Nephron progenitor cell (in vitro differentiated cells): ENCODE measurements at regions not wholly inside any gene's neighbourhood (a gene's known extent, or its start where the extent isn't known, plus 50 kb on each side); places are given as distances from the start of the nearest gene placed in this dataset.

Source experiments
- DNase-seq: peaks from one replicate; pipeline ENCODE4 v3.0.0; 2021
- H3K27ac Mint-ChIP-seq: 2 replicates; pipeline ENCODE4 v1.8.0; 2021; ENCODE audit warnings: mild to moderate bottlenecking, moderate library complexity, mixed read lengths
- H3K27me3 Mint-ChIP-seq: 2 replicates; pipeline ENCODE4 v1.8.0; 2021; ENCODE audit warnings: mild to moderate bottlenecking, low read depth, mixed read lengths; ENCODE audit not compliant: poor library complexity
- H3K36me3 Mint-ChIP-seq: 2 replicates; pipeline ENCODE4 v1.8.0; 2021; ENCODE audit warnings: low read depth, mixed read lengths
- H3K4me1 Mint-ChIP-seq: 2 replicates; pipeline ENCODE4 v1.8.0; 2021; ENCODE audit warnings: mixed read lengths
- H3K4me3 Mint-ChIP-seq: 2 replicates; pipeline ENCODE4 v1.8.0; 2021; ENCODE audit warnings: mild to moderate bottlenecking, moderate library complexity, mixed read lengths
- H3K9me3 Mint-ChIP-seq: 2 replicates; pipeline ENCODE4 v1.8.0; 2021; ENCODE audit warnings: mild to moderate bottlenecking, moderate library complexity, mixed read lengths
- CTCF ChIP-seq: fragments of 200-600 bp; sonication (generic); IDR thresholded peaks from 2 replicates; pipeline ENCODE4 v1.5.0; 2021; ENCODE audit warnings: antibody characterized with exemption

- no peaks in the 10 kb centered on the region for H3K4me1 Mint-ChIP-seq
- no peak for DNase-seq
- no peaks in the 10 kb centered on the region for H3K36me3 Mint-ChIP-seq
- H3K27ac Mint-ChIP-seq: no peak overlapping the region
- TF ChIP-seq CTCF: no peak
- peaks cover 3% of the 10 kb centered on the region for H3K27me3 Mint-ChIP-seq
- no peak overlapping the region for H3K4me3 Mint-ChIP-seq
- H3K9me3 Mint-ChIP-seq: no peaks in the 10 kb centered on the region
Measured at GRCh38 chr2:228853151-228853550, 417.9 kb downstream of the PID1 start.

GRCh38 chr2:228848638-228849037, 422.4 kb downstream of the PID1 start:
- Mint-ChIP-seq H3K27me3 (peaks cover 3% of the 10 kb centered on the region), H3K27ac (peak overlapping the region; percentile 64), H3K4me3 (no peak overlapping the region), H3K9me3 (no peaks in the 10 kb centered on the region), H3K4me1 (no peaks in the 10 kb centered on the region), H3K36me3 (no peaks in the 10 kb centered on the region)
- TF ChIP-seq CTCF: no peak
- no peak for DNase-seq

GRCh38 chr2:228847684-228848083, 423.4 kb downstream of the PID1 start:
- Mint-ChIP-seq H3K9me3 (no peaks in the 10 kb centered on the region), H3K4me1 (no peaks in the 10 kb centered on the region), H3K27ac (no peak overlapping the region), H3K27me3 (peaks cover 3% of the 10 kb centered on the region), H3K4me3 (no peak overlapping the region), H3K36me3 (no peaks in the 10 kb centered on the region)
- DNase-seq: no peak
- TF ChIP-seq CTCF: no peak

- Mint-ChIP-seq H3K36me3 (no peaks in the 10 kb centered on the region), H3K27me3 (peaks cover 3% of the 10 kb centered on the region), H3K9me3 (no peaks in the 10 kb centered on the region), H3K4me1 (no peaks in the 10 kb centered on the region), H3K4me3 (no peak overlapping the region), H3K27ac (no peak overlapping the region)
- no peak for TF ChIP-seq CTCF
- DNase-seq: no peak
Measured at GRCh38 chr2:228846161-228846560, 424.9 kb downstream of the PID1 start.

GRCh38 chr2:228845162-228845925, 425.7 kb downstream of the PID1 start:
- no peaks in the 10 kb centered on the region for H3K4me1 Mint-ChIP-seq
- H3K27me3 Mint-ChIP-seq: peaks cover 3% of the 10 kb centered on the region
- TF ChIP-seq CTCF: no peak
- no peaks in the 10 kb centered on the region for H3K9me3 Mint-ChIP-seq
- DNase-seq: no peak
- no peaks in the 10 kb centered on the region for H3K36me3 Mint-ChIP-seq
- no peak overlapping the region for H3K4me3 Mint-ChIP-seq
- H3K27ac Mint-ChIP-seq: no peak overlapping the region

- no peak for DNase-seq
- no peak for TF ChIP-seq CTCF
- no peaks in the 10 kb centered on the region for H3K4me1 Mint-ChIP-seq
- no peak overlapping the region for H3K4me3 Mint-ChIP-seq
- no peaks in the 10 kb centered on the region for H3K9me3 Mint-ChIP-seq
- H3K27ac Mint-ChIP-seq: no peak overlapping the region
- H3K36me3 Mint-ChIP-seq: no peaks in the 10 kb centered on the region
- H3K27me3 Mint-ChIP-seq: no peaks in the 10 kb centered on the region
Measured at GRCh38 chr2:228841877-228842276, 429.2 kb downstream of the PID1 start.
